H7 (cell line): ENCODE measurements at regions not wholly inside any gene's neighbourhood (a gene's known extent, or its start where the extent isn't known, plus 50 kb on each side); places are given as distances from the start of the nearest gene placed in this dataset.

Experiments used
- DNase-seq: peaks from one replicate; pipeline ENCODE4 v3.0.0; 2012
- H3K27me3 ChIP-seq: 2 replicates; pipeline ENCODE4 v1.6.0; 2011; ENCODE audit warnings: mild to moderate bottlenecking, low read length; ENCODE audit not compliant: control insufficient read depth, insufficient read depth
- H3K36me3 ChIP-seq: replicated peaks from 2 replicates; pipeline ENCODE4 v1.5.1; 2011; ENCODE audit warnings: low read length; ENCODE audit not compliant: control insufficient read depth, insufficient read depth
- H3K4me3 ChIP-seq: 2 replicates; pipeline ENCODE4 v1.5.1; 2011; ENCODE audit warnings: low read depth, mild to moderate bottlenecking, control low read depth, low read length, moderate library complexity; ENCODE audit not compliant: insufficient read depth

GRCh38 chr11:86159581-86159891 lies 85.0 kb upstream of the EED start:
- Histone ChIP-seq H3K27me3 (no peaks in the 10 kb centered on the region), H3K36me3 (no peaks in the 10 kb centered on the region), H3K4me3 (no peak overlapping the region)
- DNase-seq, result no peak

- no peak for DNase-seq
- Histone ChIP-seq H3K27me3 (no peaks in the 10 kb centered on the region), H3K4me3 (no peak overlapping the region), H3K36me3 (no peaks in the 10 kb centered on the region)
Observed at GRCh38 chr11:86158704-86159580, 85.6 kb upstream of the EED start.

DNA sequence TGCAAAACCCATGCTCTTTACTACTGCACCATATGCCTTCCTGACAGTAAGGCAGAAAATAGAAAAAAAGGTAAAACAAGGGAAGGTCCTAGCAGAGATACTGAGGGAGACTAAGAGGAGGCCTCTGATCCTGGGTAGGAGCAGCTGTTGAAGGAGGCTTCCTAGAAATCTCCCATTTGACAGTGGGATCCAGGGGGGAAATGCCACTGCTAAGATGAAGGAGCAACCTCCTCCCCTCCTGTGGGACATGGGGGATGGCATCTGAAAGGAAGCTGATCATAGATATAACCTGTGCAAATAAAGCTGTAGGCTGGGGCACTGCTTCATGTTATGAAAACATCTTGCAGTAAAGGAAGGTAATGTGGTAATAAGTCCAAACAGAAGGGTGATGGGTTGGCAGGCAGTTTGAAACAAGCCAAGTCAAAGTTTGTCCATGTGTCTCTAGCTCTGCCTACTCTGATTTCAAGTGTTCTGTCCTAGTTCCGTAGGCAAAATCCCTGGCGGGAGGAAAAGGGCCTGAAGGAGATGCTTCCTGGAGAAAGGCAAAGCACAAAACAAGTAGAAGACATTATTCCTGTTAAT lies 86.7 kb upstream of the EED start:
- H3K27me3 ChIP-seq, result no peaks in the 10 kb centered on the region
- H3K4me3 ChIP-seq, result no peak overlapping the region
- H3K36me3 ChIP-seq, result no peaks in the 10 kb centered on the region
- DNase-seq, result no peak

DNA sequence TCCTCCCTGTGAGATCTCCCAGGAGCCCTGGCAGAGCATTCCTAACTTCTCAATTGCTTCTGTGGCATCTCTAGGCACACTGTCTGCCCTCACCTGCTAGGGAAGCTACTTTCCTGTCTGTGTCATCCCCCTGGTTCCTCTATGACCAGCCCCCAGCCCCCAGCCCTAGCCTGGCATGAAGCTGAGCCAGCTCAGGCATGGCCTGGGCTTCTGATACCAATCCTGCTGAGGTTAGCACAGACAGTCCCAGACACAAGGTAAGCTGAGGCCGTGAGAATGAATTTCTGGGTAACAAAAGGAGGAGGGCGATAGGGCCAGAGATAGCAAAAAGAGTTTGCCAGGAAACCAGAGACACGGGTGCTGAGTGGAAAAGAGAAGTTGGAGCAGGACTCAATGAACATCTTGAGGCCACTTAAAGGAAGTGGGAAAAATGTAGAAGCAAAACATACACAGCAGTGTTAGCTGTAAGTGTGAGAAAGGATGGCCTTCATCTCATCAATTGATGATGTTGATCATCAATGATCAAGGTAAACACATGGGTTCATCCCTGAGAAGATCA lies 87.6 kb upstream of the PICALM start:
- no peak overlapping the region for H3K4me3 ChIP-seq
- H3K27me3 ChIP-seq, result no peaks in the 10 kb centered on the region
- H3K36me3 ChIP-seq, result no peaks in the 10 kb centered on the region
- DNase-seq, result no peak

GRCh38 chr11:86155200-86155844 lies 86.4 kb upstream of the PICALM start:
- no peaks in the 10 kb centered on the region for H3K27me3 ChIP-seq
- H3K4me3 ChIP-seq, result no peak overlapping the region
- no peak for DNase-seq
- no peaks in the 10 kb centered on the region for H3K36me3 ChIP-seq

DNA sequence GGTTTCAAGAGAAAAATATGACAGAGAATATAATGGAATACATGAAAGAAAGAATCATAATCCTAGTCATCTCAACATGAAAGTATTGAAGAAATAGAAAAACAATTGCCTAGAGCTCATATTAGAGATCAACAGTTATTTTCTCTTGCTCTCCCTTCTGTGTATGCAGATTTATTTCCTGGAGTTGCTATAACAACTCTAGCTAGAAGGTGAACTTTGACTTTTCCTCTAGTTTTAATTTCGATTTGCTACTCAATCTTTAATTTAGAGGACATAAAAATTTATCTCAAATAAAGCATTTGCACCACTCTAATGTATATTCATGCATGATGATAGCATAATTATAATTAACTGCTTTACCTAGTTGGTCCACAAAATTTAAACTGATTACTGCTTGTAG lies 84.6 kb upstream of the PICALM start:
- Histone ChIP-seq H3K36me3 (no peaks in the 10 kb centered on the region), H3K4me3 (no peak overlapping the region), H3K27me3 (no peaks in the 10 kb centered on the region)
- no peak for DNase-seq

GRCh38 chr11:86152901-86153300 lies 84.0 kb upstream of the PICALM start:
- Histone ChIP-seq H3K27me3 (no peaks in the 10 kb centered on the region), H3K4me3 (no peak overlapping the region), H3K36me3 (no peaks in the 10 kb centered on the region)
- DNase-seq, result no peak

GRCh38 chr11:86152006-86152862 lies 83.3 kb upstream of the PICALM start:
- H3K36me3 ChIP-seq, result no peaks in the 10 kb centered on the region
- H3K27me3 ChIP-seq, result no peaks in the 10 kb centered on the region
- no peak for DNase-seq
- no peak overlapping the region for H3K4me3 ChIP-seq

DNA sequence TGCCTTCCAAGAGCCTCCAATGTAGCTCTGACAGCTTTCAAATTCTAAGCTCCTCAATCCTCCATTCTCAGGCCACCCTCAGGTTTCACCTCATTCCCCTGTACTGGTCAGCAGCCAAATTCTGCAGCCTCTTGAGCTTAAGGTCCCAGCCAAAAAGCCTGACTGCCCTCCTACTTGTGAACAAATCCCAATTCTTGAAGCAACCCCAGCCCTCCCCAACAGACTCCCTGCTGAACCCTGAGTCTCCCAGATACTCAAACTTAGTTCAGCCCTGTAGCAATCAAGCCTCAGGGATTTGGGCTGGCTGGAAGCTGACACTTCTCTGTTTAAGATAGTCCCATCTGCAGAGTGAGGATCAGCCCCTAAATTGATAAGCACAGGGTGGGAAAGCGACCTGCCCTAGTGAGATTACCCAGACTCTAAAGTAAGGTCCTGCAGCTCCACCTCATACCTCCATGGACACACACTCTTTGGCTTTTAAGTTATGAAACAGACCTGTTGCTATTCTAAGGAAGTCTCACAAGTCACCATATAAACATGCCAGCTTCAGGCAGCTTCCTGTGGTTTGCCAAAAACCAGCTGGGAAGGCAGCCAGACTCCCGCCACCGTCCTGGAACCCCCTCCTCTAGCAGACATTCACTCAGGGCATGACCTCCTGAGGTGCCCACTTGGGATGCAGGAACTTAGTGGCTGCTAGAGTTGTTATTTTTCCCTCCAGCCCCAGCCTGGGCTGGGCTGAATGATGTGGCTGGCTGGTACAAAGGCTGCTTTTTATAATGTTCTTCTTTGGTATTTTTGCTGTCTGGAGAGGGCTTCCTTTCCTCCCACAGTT lies 82.5 kb upstream of the PICALM start:
- H3K4me3 ChIP-seq, result no peak overlapping the region
- H3K27me3 ChIP-seq, result no peaks in the 10 kb centered on the region
- H3K36me3 ChIP-seq, result no peaks in the 10 kb centered on the region
- DNase-seq, result peak; percentile 7

DNA sequence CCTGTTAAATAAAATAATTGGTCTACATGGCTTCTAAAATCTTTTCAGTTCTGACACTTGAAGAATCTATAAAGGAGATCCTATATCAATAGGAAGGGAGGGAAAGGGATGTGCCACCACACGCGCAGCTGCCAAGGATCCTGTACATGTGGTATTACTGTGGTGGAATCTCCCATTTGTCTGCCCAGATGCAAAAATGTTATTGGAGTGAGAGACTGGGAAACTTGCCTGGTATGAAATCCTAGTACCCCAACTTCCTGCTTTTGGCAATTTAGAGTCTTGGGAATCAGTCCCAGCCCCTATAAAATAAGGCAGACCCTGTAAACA lies 81.9 kb upstream of the PICALM start:
- no peaks in the 10 kb centered on the region for H3K36me3 ChIP-seq
- H3K4me3 ChIP-seq, result no peak overlapping the region
- H3K27me3 ChIP-seq, result no peaks in the 10 kb centered on the region
- no peak for DNase-seq

- H3K4me3 ChIP-seq, result no peak overlapping the region
- no peaks in the 10 kb centered on the region for H3K36me3 ChIP-seq
- no peaks in the 10 kb centered on the region for H3K27me3 ChIP-seq
- DNase-seq, result no peak
Observed at GRCh38 chr11:86149792-86150191, 80.9 kb upstream of the PICALM start.

DNA sequence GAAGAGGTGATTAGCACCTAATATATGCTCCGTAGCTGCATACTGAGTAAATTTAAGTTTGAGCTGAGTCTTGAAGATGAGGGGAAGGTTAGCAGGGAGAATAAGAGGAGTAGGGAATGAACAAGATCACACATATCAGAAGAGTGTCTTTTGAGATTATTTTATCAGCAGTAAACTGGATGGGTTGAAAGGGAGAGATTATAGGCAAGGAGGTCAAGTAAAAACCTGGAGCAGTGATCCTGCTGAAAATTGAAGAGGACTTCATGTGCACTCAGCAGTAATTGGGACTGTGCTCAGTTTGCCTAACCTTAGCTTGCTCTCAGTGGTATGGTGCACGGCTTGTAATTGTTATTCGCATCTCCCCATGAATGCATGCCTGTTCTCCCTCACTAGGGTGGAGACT lies 79.5 kb upstream of the PICALM start:
- Histone ChIP-seq H3K4me3 (no peak overlapping the region), H3K27me3 (no peaks in the 10 kb centered on the region), H3K36me3 (no peaks in the 10 kb centered on the region)
- DNase-seq, result no peak

DNA sequence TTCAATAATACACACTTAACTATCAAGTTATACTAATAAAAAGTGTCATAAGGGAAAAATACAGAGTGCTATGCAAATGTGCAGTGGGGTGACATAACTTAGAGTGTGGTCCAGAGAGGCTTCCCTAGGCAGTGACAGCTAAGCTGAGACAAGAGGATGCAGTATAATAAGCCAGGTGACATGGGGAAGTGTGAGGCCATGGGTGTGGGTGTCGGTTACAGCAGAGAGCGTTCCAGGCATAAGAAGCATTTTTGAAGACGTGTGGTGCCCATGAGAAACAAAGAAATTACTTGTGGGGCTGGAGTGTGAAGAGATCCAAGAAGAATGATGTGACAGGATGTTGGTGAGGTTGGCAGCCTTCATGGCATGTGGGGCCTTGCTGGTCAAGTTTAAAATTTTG lies 78.1 kb upstream of the PICALM start:
- Histone ChIP-seq H3K4me3 (no peak overlapping the region), H3K36me3 (no peaks in the 10 kb centered on the region), H3K27me3 (no peaks in the 10 kb centered on the region)
- DNase-seq, result no peak
